Activated gamma-delta T cell (primary cell): ENCODE measurements at regions not wholly inside any gene's neighbourhood (a gene's known extent, or its start where the extent isn't known, plus 50 kb on each side); places are given as distances from the start of the nearest gene placed in this dataset.
"Not testable (repeated sequence)": the region's sequence is repeated elsewhere in the genome, so short reads cannot be mapped to it uniquely, and the experiment has no call there.

Experiments
- DNase-seq: peaks from one replicate; lab custom pipeline; 2025; lab: John Stamatoyannopoulos, UW

DNA sequence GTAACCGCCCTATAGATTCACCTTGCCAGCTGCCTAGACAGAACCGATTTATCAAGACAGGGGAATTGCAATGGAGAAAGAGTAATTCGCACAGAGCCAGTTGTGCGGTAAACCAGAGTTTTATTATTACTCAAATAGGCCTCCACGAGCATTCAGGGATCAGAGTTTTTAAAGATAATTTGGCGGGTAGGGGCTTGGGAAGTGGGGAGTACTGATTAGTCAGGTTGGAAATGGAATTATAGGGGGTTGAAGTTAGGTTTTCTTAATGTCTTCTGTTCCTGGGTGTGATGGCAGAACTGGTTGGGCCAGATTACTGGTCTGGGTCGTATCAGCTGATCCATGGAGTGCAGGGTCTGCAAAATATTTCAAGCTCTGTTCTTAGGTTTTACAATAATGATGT lies 756.9 kb upstream of the ADGRB3 start:
- not testable (repeated sequence) for DNase-seq

DNA sequence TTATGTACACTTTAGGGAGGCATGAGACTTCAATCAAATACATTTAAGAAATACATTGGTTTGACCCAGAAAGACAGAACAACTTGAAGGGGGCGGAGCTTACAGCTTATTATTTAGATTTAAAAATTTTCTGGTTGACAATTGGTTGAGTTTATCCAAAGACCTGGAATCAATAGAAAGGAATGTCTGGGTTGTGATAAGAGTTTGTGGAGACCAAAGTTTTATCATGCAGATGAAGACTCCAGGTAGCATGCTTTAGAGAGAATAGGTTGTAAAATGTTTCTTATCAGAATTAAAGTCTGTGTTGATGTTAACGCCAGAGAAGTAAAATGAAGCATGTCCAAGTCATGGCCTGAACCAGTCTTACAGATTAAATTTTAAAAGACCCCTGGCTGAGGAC lies 757.8 kb upstream of the ADGRB3 start:
- DNase-seq: no peak

DNA sequence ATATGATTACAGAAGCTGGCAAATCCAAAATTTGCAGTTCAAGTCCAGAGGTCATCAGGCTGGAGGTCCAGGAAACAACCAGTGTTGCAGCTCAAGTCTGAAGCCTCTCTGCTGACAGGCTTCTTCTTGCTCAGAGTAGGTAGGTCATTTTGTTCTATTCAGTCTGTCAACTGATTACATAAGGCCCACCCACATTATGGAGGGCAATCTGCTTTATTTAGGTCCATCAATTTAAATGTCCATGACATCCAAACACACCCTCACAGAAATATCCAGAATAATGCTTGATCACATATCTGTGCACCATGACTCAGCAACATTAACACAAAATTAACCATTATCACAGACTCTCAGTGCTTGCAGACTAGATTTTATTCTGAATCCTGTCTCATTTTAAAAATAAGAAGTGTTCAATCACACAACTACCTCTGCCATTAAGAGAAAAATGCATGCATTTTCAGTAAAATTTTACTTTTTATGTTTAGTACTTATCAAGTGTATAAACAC lies 759.2 kb upstream of the ADGRB3 start:
- DNase-seq: no peak

DNA sequence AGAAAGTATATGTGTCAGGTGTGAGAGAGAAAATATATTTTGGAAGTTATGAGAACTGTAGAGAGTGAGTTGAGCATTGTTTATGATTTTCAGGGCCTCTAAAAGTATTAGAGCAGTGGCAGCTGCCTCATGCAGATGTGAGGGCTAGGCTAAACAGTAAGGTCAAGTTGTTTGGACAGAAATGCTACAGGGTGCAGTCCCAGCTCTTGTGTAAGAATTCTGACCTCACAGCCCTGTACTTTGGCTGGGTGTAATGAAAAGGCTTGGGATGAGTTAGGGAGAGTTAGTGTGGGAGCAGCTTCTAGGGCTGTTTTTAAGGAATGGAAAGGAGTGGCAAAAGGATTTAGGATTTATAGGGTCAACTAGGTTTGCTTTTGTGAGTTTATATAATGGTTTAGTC lies 764.8 kb upstream of the ADGRB3 start:
- no peak for DNase-seq

DNA sequence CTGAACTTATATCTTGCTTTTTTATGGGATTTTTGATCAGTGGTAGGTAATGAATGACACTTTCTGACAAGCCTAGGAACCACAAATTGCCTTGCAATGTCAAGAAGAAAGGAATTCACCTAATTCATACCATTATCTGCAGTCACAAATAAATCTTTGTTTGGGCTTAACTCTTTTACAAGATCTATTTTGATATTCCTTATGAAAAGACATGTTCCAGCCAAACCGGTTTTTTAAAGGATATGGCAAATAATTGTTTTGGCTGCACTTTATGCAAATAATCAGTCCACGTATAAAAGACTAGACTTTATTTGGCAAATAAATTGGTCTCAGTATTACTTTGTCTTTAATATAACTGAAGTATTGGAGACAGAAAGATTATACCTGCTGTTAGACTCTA lies 771.7 kb upstream of the ADGRB3 start:
- no peak for DNase-seq

DNA sequence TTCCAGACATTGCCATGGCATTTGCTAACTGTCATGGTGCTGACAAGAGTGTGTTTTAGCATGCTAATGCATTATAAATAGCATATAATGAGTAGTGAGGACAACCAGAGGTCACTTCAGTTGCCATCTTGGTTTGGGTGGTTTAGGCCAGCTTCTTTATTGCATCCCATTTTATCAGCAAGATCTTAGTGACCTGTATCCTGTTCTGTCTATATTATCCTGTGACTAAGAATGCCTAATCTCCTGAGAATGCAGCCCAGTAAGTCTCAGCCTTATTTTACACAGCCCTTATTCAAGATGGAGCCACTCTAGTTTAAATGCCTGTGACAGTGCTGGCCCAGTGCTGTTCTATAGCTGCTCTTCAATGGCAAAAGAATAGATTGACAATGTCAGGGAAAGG lies 781.0 kb upstream of the ADGRB3 start:
- no peak for DNase-seq

DNA sequence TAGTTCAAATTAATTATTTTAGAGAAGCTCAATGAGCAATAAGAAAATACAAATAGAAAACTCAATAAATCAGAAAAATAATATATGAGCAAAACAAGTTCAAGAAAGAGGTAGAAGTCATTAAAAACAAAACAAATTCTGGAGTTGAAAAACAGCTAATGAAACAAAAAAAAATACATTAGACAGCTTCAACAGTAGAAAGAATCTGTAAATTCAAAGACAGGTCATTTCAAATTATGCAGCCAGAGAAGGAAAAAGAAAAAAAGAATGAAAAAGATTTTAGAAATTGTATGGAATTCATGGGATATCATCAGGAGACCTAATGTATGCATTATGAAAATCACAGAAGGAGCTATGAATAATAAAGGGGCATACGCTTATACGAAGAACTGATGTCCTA lies 795.3 kb upstream of the ADGRB3 start:
- DNase-seq: no peak

DNA sequence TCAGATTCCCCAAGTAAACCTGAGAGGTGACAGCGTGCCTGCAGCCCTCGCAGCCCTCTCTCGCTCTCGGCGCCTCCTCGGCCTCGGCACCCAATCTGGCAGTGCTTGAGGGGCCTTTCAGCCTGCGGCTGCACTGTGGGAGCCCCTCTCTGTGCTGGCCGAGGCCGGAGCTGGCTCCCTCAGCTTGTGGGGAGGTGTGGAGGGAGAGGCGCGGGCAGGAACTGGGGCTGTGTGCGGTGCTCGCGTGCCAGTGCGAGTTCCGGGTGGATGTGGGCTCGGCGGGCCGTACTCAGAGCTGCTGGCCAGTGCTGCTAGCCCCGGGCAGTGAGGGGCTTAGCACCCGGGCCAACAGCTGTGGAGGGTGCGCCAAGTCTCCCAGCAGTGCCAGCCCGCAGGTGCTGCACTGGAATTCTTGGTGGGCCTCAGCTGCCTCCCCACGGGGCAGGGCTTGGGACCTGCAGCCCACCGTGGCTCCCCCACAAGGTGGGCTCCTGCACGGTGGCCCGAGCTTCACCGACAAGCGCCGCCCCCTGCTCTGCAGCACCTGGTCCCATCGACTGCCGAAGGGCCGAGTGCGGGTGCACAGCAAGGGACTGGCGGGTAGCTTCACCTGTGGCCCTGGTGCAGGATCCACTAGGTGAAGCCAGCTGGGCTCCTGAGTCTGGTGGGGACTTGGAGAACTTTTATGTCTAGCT lies 809.7 kb upstream of the ADGRB3 start:
- peak; percentile 6 for DNase-seq

DNA sequence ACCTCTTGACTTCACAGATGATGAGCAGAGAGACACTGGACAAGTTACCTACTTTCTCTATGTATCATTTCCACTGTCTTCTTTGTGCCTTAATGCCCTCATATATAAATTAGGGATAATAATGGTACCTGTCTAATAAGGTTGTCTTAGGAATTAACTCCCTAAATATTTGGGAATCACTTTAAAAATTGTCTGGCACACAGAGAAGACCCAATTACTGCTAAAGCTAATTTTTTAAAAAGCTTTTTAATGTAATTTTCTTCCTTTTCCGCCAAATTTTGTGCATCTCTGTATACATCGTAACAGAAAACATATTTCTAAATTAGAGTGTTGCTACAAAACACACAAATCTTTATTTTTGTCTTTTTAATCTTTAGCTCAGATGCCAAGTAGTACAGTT lies 816.8 kb upstream of the ADGRB3 start:
- no peak for DNase-seq

DNA sequence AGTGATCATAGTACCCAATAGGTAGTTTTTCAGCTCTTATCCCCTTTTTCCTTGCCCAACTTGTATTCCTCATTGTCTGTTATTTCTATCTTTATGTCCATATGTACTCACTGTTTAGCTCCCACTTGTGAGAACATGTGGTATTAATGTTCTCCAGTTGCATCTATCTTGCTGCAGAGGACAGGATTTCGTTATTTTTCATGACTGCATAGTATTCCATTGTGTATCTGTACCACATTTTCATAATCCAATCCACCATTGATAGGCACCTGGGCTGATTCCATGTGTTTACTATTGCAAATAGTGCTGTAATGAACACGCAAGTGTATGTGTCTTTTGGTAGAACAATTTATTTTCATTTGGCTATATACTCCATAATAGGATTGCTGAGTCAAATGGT lies 819.5 kb upstream of the ADGRB3 start:
- no peak for DNase-seq

DNA sequence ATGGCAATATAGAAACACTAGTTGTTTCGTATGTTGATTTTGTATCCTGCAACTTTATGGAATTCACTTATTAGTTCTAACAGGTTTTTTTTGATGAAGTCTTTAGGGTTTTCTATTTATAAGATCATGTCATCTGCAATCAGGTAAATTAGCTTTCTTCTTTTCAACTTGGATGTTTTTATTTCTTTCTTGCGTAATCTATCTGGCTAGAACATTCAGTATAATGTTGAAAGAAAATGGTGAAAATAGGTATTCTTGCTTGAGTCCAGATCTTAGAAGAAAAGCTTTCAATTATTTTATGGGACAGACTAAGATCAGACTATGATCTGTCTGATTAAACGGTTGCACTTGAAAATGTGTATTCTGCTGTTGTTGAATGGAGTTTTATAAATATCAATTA lies 820.8 kb upstream of the ADGRB3 start:
- no peak for DNase-seq

DNA sequence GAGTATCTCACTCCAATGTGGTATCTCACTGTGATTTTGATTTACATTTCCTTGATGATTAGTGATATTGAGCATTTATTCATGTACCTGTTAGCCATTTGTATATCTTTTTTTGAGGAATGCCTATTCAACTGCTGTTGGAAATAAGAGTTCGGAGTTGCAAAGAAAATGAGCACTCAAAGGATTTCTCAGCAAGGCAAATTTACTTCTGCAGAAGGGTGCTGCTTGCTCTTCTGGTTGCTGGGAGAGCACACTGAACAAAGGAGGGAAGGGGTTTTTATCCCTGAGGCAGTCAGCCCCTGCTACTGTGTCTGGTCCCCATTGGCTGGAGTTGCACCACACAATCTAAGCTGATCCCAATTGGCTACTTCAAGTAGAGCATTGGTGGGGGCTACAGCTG lies 822.4 kb upstream of the ADGRB3 start:
- no peak for DNase-seq

DNA sequence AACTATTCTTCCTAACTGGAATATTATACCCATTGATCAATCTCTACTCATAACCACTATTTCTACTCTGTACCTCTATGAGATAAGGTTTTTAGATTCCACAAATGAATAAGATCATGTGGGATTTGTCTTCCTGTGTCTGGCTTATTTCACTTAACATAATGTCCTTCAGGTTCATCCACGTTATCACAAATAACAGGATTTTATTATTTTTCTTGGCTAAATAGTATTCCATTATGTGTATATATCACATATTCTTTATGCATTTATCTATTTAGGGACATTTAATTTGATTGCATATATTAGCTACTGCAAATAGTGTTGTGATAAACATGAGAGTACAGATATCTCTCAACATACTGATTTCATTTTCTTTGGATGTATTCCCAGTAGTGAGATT lies 823.0 kb upstream of the ADGRB3 start:
- DNase-seq: no peak

DNA sequence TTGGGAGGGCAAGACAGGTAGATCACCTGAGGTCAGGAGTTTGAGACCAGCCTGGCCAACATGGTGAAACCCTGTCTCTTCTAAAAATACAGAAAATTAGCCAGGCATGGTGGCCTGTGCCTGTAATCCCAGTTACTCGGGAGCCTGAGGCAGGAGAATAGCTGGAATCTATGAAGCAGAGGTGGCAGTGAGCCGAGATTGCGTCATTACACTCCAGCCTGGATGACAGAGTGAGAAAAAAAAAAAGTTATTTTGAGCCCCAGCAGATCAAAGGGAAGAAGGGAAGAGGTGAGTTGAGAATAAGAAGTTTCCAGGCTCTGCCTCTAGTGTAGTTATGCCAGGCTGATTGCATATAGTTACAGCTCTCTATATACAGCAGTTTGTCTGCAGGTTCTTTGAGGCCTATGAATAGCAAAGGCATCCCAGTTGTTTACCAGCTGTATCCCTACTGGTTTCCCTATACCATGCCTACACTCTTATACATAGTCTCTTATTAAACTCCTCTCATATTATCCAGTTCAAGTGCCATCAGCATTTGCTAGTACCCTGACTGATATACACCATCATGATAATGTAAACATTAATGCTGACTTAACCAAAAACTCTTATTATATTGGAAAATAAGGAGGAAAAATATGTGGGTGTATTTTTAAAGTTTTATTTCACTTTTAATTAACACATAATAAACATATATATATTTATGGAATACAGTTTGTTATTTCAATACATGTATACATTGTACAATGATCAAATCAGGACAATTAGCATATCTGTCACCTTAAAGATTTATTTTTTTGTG lies 823.6 kb upstream of the ADGRB3 start:
- DNase-seq: no peak

DNA sequence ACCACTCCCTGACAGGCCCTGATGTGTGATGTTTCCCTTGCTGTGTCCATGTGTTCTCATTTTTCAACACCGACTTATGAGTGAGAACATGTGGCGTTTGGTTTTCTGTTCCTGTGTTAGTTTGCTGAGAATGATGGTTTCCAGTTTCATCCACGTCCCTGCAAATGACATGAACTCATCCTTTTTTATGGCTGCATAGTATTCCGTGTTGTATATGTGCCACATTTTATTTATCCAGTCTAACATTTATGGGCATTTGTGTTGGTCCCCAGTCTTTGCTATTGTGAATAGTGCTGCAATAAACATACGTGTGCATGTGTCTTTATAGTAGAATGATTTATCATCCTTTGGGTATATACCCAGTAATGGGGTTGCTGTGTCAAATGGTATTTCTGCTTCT lies 830.3 kb upstream of the ADGRB3 start:
- not testable (repeated sequence) for DNase-seq

DNA sequence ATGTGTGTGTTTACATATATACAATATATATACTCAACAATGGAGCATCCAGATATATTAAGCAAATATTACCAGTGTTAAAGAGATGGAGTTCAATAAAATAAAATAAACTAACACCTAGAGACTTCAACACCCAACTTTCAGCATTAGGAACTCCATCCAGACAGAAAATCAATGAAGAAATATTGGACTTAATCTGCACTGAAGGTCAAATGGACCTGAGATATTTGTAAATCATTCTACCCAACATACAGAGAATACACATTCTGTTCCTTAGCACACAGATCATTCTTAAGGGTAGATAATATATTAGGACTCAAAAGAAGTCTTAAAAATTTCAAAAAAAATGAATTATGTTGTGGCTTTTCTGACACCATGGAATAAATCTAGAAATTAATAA lies 832.3 kb upstream of the ADGRB3 start:
- DNase-seq: no peak

DNA sequence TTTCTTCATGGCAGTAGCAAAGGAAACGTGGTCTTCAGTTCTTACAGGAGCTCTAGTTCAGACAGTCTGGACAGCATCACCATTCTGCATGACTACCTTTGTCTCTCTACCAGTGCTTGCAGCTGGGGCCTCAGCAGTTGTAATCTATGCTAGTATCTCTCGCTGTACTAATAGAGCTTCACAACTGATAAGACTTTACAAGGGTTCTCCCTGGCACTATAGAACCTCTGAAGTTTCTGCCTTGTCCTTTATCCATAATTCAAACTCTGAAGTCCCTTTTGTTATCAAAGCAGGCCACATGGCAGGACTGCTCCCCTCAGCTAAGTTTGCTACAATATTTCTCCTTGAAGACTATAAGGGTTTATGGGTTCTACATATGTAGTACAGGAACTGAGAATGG lies 842.1 kb upstream of the ADGRB3 start:
- no peak for DNase-seq

DNA sequence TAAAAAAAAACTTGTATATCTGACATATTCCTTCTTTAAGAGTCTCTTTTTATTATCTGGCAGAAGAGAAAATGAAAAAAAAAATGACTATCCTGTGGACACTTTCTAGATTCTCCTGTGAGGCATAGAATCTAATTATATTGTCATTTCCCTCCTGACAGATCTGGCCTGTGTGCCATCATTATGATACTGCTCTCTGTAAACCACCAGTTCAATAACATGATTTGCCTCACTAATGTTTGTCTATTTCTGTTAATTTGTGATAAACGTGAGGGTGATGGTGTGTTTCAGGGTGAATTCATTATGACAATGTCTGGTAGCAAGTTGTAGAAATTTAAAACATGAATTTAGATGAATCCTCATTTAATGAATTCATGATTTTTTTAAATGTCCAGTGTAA lies 844.5 kb upstream of the ADGRB3 start:
- DNase-seq: no peak

DNA sequence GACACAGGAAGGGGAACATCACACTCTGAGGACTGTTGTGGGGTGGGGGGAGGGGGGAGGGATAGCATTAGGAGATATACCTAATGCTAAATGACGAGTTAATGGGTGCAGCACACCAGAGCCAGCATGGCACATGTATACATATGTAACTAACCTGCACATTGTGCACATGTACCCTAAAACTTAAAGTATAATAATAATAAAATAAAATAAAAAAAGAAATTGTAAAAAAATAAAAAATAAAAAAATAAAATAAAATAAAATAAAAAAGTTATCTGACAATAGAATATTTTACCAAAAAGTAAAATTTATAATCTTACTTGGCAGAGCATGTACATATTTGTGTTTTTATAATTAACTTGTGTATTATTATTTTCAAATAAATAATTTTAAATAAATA lies 848.0 kb upstream of the ADGRB3 start:
- DNase-seq: not testable (repeated sequence)

DNA sequence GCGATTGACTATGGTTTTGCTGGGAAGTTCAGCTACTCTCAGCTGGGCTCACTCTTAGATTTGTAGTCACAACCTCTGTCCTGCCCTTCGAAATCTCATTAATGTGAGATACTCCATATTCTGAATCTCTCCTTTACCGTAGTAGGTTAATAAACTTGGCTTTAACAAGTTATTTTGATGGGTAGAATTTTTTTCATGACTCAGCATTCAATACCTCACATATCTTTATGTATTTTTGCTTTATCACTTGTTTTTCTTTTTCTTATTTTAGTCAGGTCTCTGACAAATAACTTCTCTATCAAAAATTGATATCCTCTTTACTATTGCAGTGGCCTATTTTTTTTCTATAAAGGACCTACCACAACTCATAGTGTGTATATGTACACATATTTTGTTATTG lies 855.2 kb upstream of the ADGRB3 start:
- no peak for DNase-seq

DNA sequence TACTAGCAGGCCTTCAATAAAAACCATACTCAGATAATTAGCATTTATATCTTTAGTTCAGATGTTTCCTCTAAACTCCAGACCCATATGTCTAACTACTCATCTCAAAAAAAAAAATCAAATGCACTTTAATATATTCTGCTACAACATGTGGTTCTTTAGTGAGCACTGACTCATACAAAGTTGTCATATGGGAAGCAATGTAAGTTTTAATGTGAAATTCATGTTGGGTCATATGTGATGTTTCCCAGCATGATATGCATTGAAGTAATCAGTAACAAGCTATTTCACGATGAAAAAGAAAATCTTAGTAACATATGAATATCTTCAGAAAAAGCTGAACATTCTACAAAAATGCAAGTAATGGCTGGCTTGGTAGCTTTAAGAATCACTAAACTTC lies 859.7 kb upstream of the ADGRB3 start:
- DNase-seq: no peak

DNA sequence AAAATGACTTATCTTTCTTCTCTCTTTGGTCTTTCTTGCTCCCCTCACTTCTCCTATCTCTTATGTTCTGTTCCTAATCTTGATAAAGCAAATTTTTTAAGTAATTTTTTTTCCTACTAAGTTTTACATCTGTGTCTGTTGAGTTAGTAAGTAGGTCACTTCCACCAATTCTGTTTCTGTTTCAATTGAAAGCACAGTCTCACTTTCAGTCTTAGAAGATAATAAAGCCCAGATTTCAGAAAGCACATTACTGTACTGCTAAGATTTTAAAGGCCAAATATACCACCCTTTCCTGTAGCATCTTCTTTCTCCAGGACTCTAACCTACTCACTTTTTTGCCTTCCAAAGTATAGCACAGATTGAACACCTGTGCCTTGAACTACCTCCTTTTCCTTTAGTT lies 866.1 kb upstream of the ADGRB3 start:
- DNase-seq: no peak

DNA sequence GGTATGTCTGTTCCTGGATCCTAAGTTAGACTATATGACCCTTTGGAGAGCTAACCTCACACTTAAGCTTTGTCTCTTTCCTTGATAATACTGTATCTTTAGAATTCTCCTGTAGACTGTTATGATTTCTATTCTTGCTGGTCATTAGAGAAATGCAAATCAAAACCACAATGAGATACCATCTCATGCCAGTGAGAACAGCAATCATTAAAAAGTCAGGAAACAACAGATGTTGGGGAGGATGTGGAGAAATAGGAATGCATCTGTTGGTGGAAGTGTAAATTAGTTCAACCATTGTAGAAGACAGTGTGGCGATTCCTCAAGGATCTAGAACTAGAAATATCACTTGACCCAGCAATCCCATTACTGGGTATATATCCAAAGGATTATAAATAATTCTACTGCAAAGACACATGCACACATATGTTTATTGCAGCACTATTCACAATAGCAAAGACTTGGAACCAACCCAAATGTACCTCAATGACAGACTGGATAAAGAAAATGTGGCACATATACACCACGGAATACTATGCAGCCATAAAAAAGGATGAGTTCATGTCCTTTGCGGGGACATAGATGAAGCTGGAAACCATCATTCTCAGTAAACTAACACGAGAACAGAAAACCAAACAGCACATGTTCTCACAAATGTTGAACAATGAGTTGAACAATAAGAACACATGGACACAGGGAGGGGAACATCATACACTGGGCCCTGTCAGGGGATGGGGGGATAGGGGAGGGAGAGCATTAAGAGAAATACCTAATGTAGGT lies 867.8 kb upstream of the ADGRB3 start:
- not testable (repeated sequence) for DNase-seq
